ENCODE measurements at regions not wholly inside any gene's neighbourhood (a gene's known extent, or its start where the extent isn't known, plus 50 kb on each side); places are given as distances from the start of the nearest gene placed in this dataset.

- no peak for TF ChIP-seq CTCF (IDR thresholded peaks at IDR 0.05; ENCODE audit: poor library complexity)
- TF ChIP-seq EZH2 (IDR thresholded peaks at IDR 0.05; ENCODE audit: borderline replicate concordance) = no peak
- TF ChIP-seq EZH2phosphoT487 (IDR thresholded peaks at IDR 0.05; ENCODE audit: low read depth, severe bottlenecking, unreplicated experiment) = no peak
Measured at GRCh38 chr3:154967090-154967489, 113.0 kb upstream of the MME start.

All from hepatocyte (in vitro differentiated cells).